Epidermal melanocyte (primary cell): ENCODE measurements at regions not wholly inside any gene's neighbourhood (a gene's known extent, or its start where the extent isn't known, plus 50 kb on each side); places are given as distances from the start of the nearest gene placed in this dataset.
"Not testable (repeated sequence)": the region's sequence is repeated elsewhere in the genome, so short reads cannot be mapped to it uniquely, and the experiment has no call there.

ENCODE experiments used
- DNase-seq: peaks from one replicate; pipeline ENCODE4 v3.0.0; 2011; ENCODE audit warnings: low spot score; ENCODE audit not compliant: insufficient read length

GRCh38 chr2:8433390-8433789, 248.5 kb upstream of the ID2 start:
- DNase-seq, result no peak

DNA sequence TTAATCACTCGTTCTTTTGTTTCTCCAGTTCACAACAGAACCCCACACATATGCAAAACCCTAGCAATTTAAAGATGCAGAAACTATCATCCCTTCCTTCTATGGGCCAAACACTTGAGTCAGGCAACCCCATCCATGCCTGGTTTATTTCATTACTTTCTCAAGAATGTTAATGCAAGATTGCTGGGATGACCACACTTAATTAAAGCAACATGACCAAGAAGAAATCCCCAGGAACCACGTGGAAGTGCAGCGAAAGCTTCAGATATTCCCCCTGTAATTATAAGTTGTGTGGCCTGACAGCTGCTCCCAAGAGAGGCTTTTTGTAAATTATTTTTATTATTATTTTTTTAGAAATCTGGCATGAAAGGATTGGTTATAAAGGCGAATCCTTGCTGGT, 246.2 kb upstream of the ID2 start:
- DNase-seq, result no peak

- DNase-seq, result no peak
Observed at GRCh38 chr2:8436585-8436984, 245.3 kb upstream of the ID2 start.

DNA sequence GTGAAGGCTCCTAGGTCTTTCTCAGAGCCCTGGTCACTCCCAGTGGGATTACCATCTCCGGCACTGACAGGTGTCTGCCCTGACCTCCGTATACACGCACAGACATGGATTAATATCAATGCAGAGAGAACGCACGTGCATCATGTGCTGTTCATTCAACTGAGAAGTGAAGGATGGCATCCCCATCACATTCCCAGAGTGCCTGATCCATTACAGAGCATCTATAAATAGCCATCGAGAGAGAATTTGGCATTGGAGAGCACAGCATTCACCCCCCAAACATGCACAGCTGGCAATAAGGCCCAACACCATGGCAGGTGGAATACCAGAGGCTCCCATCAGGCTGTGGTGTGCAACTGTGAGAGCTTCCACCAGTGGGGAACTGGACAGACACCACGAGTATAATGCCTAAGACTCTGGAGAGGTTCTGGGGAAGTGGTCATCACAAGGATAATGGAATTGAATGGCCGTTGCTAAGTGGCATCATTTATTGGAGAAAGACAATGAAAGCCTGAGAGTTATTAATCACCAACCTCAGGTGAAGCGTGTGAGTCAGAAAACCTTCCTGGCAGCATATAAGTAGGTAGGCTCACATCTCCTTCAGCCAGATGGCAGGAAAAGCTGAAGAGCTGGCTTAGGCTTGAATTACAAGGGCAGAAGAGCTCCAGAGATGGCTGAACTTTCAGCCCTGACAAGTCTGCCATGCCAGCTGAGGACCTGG, 244.5 kb upstream of the ID2 start:
- DNase-seq, result no peak

- DNase-seq, result no peak
Observed at GRCh38 chr2:8437949-8438400, 243.9 kb upstream of the ID2 start.

DNA sequence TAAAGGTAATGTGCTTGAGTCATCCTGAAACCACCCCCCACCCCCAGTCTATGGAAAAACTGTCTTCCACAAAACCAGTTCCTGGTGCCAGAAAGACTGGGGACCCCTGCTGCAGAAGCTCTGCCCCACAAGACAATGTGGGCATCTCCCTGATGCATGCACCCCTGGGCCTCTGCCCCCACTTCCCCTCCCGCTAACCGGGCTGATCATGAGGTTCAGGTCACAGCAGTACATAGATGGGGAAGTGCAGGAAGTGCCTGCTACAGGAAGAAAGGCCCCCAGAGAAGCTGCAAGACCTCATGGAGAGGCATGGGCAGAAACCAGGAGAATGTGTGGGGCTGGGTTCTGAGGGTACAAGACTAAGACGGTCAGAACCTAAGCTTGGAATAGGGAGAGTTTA, 243.4 kb upstream of the ID2 start:
- DNase-seq, result no peak

DNA sequence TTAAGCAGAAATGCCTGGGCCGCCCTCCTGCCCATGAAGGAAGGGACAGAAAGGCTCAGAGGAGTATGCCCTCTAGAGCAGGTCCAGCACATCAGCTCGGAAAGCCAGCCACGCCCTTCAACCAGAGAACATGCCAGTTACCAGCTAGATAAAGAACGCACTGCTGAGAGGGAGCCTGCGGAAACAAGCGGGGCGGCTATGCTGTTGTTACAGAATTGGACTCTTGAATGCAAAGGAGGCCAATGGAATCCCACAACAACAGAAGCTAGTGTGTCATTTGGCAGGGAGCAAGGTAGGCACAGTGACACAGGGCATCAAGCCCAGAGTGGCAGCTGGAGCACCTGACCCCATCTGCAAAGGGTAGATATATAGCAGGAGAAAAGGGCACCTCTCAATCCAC, 242.9 kb upstream of the ID2 start:
- DNase-seq, result no peak

DNA sequence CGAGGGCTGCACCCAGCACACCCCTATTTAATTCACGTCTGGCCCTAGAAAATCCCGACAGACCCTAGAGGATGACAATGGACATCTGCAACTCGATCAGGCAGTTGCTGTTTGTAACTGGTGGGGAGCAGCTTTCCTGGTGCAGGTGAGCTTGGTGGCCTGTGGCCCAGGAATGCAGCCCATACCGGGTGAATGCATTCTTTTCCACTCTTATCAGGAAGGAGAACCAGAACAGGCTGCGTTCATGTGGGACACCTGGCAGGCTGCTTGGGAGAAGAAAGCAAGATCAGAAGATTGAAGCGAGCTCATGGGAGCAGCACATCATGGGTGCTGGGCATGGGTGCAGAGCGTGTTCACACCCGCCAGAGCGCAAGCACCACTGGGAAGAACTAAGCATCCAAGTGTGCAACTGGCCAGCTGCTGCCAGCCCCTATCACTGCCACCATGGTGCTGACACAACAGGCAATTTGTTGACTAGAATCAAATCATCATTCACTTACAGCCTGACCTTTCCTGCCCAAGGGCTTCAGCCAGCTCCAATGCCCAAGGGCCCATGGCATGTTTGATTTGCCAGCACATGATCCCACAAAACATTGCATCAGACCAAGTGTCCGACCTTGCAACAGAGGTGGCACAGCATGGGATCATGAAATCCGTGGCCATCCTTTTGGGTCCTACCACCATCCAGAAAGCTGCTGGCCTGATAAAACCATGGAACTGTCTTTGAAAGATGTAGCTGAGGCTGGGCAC, 241.7 kb upstream of the ID2 start:
- DNase-seq, result no peak

DNA sequence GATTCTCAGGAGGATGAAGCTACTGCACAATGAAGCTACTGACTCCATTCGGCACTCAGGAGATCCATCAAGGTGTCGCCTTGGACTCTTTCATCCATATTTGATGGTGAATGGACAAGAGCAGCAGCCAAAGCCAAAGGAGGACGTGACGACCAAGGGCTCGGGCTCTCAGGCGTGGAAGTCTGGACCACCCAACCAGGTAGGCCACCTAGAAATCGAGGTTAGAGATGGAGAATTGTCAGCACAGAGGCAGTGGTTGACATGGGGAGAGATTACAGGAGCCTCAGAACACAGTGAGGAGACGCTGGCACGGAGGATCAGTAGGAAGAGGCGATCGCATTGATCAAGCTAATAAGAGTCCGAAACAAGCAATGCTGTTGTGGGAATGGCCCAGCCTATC, 240.5 kb upstream of the ID2 start:
- no peak for DNase-seq

DNA sequence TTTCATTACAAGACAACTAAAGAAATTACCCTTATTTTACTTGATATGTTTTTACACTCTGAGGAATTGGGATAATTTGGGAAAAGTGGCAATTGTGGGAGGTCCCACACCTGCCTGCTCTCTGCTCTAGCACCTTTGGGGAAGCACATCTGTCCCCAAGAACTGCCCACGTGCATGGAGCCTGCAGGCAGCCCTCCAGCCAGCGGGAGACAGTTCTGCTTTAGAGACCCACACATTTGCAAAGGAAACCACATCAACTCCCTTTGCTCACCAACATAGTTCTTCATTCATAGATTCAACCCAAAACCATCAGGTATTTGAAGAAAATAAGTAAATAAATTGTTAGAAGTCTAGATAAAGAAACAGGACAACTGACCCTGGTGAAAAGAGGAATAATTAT, 239.9 kb upstream of the ID2 start:
- no peak for DNase-seq

DNA sequence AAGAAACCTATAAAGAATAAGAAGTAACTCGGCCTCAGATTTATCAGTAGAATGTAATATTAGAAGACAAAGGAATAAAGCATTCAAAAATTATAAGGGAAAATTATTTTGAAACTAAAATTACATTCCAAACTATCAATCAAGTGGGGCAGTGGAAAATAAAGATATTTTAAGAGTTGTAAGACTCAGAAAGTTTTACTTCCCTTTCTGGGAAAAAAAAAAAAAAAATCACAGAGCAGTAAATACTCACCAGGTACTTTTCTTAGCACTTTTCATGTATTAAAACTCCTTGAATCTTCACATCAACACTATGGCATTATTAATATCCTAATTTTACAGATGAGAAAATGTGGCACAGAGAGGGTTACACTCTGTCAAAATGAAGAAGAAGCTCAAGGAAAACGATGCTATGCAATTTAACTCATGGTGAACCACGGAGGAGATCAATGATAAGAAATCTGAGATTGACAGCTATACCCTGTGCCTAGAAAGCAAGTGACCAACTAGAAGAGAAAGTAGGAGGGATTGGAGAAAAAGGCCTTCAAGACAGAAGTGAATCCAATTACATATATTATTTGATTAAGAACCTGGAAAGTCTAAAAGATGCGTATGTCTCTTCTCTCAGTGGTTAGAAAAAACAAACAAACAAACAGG, 238.9 kb upstream of the ID2 start:
- no peak for DNase-seq

DNA sequence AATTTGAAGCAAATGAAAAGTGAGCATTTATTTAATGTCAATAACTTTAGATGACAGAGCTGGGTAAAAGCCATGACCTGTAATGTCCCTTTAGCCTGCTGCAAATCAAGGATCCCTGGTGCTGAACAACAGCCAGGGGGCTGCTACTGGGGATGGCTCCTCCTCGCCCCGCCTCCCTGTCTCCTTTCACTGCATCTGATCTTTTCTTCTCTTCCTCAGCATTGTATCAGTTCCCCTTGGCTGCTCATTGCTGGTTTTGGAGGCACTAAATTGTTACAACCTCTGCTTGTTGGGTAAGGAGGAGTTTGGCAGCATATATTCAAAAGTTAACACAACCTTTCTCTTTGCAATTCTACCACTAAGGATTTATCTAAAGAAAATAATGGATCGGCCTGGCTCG, 236.3 kb upstream of the ID2 start:
- DNase-seq, result no peak

- not testable (repeated sequence) for DNase-seq
Observed at GRCh38 chr2:8446751-8447150, 235.1 kb upstream of the ID2 start.

DNA sequence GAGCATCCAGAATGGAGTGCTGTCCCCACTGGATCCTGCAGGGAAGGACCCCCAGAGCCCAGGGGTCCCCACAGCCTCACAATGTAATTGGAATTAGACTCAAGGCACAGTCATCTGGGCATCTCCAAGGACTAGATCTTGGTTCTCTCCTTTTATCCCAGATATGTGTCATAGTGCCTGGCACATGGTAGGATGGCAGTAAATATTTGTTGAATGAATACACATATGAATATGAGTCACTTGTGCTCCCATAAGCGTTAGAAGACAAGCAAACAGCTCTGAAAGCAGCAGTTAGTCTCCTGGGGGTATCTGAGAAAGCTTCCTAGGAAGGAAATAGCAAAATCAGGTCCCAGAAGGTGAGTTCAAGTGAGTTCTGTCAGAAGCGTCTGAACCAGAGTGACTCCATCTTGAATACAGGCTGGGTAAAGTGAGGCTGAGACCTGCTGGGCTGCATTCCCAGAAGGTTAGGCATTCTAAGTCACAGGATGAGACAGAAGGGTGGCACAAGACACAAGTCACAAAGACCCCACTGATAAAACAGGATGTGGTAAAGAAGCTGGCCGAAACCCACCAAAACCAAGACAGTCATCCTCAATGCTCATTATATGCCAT, 234.1 kb upstream of the ID2 start:
- DNase-seq, result no peak

- DNase-seq, result no peak
Observed at GRCh38 chr2:8448824-8449556, 232.9 kb upstream of the ID2 start.

DNA sequence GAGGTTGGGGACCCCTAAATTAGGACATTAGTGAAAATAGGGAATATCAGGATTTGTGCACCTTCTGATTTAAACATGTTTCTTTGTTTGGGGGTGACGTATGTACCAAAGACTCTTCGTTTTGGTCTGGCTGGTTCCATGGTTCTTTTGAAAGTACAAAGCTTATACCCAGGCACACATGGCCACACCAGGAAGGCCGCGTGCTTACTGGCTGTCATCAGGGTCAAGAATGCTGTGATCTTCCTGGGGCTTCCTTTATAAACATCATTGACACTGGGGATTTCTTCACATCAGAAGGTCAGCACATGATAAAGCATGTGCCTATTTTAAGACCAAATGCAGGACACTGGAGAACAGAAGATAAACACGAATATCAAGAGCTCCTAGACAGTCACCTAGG, 230.6 kb upstream of the ID2 start:
- no peak for DNase-seq

GRCh38 chr2:8452296-8452695, 229.6 kb upstream of the ID2 start:
- no peak for DNase-seq

GRCh38 chr2:8452979-8453903, 228.6 kb upstream of the ID2 start:
- no peak for DNase-seq

DNA sequence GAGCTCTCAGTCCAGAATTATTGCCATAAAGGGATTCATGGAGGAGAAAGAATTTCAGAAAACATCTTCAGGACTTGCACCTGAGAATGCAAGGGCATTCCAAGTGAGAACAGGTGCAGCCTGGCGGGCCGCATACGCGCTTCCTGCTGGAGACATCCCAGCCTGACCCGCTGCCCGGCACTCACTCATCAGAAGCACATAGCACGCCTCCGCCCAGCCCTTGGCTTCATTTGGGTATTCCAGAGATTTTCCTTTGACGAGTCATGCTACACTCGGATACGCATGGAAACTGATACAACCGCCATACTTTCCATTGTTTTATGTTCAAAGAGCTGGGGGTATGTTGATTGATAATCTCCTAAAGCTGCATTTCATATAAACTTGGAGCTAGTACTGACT, 228.0 kb upstream of the ID2 start:
- no peak for DNase-seq

- no peak for DNase-seq
Observed at GRCh38 chr2:8454797-8455196, 227.1 kb upstream of the ID2 start.
